GM12873 (cell line): ENCODE measurements at regions not wholly inside any gene's neighbourhood (a gene's known extent, or its start where the extent isn't known, plus 50 kb on each side); places are given as distances from the start of the nearest gene placed in this dataset.

ENCODE experiments used
- CTCF ChIP-seq: IDR thresholded peaks from 2 replicates; pipeline ENCODE4 v1.5.1; 2012; ENCODE audit warnings: low read depth, mild to moderate bottlenecking, moderate library complexity, low read length, control low read depth; ENCODE audit not compliant: insufficient read depth; ENCODE audit errors: missing control alignments

- TF ChIP-seq CTCF = no peak
These were observed 489.3 kb downstream of the ANXA1 start for GRCh38 chr9:73640971-73641370.

GRCh38 chr9:73643379-73644013 is 491.8 kb downstream of the ANXA1 start:
- TF ChIP-seq CTCF = no peak

GRCh38 chr9:73647560-73647959 is 495.9 kb downstream of the ANXA1 start:
- TF ChIP-seq CTCF = no peak

- no peak for TF ChIP-seq CTCF
These were observed 497.9 kb downstream of the ANXA1 start for GRCh38 chr9:73649552-73649951.

GRCh38 chr9:73655363-73655762 is 503.7 kb downstream of the ANXA1 start:
- TF ChIP-seq CTCF = no peak

GRCh38 chr9:73655831-73656230 is 504.2 kb downstream of the ANXA1 start:
- no peak for TF ChIP-seq CTCF

- TF ChIP-seq CTCF = no peak
These were observed 513.6 kb downstream of the ANXA1 start for GRCh38 chr9:73665253-73665652.
